GM21515 (cell line): ENCODE measurements at regions not wholly inside any gene's neighbourhood (a gene's known extent, or its start where the extent isn't known, plus 50 kb on each side); places are given as distances from the start of the nearest gene placed in this dataset.
"Not testable (repeated sequence)": the region's sequence is repeated elsewhere in the genome, so short reads cannot be mapped to it uniquely, and the experiment has no call there.

Source experiments
- ATAC-seq: cut with Tn5 transposase; IDR thresholded peaks from one replicate; pipeline ENCODE4 v1.9.1; 2021; ENCODE audit not compliant: unreplicated experiment

GRCh38 chr14:106062502-106063272 lies 536.3 kb downstream of the TMEM121 start:
- ATAC-seq = no peak

GRCh38 chr14:106067935-106068334 lies 541.6 kb downstream of the TMEM121 start:
- ATAC-seq = no peak

GRCh38 chr14:106069804-106070625 lies 543.6 kb downstream of the TMEM121 start:
- no peak for ATAC-seq

- no peak for ATAC-seq
Observed at GRCh38 chr14:106080922-106081321, 554.5 kb downstream of the TMEM121 start.

- not testable (repeated sequence) for ATAC-seq
Observed at GRCh38 chr14:106081721-106082120, 555.3 kb downstream of the TMEM121 start.

- no peak for ATAC-seq
Observed at GRCh38 chr14:106083082-106083481, 556.7 kb downstream of the TMEM121 start.

GRCh38 chr14:106087837-106088236 lies 561.5 kb downstream of the TMEM121 start:
- ATAC-seq = no peak

- ATAC-seq = not testable (repeated sequence)
Observed at GRCh38 chr14:106088860-106089259, 562.5 kb downstream of the TMEM121 start.

GRCh38 chr14:106094654-106095189 lies 568.3 kb downstream of the TMEM121 start:
- ATAC-seq = no peak

- ATAC-seq = no peak
Observed at GRCh38 chr14:106107703-106108102, 581.3 kb downstream of the TMEM121 start.

- no peak for ATAC-seq
Observed at GRCh38 chr14:106109337-106109736, 583.0 kb downstream of the TMEM121 start.

- ATAC-seq = no peak
Observed at GRCh38 chr14:106115401-106115800, 589.0 kb downstream of the TMEM121 start.

GRCh38 chr14:106116339-106116930 lies 590.1 kb downstream of the TMEM121 start:
- ATAC-seq = not testable (repeated sequence)

- ATAC-seq = no peak
Observed at GRCh38 chr14:106120101-106120500, 593.7 kb downstream of the TMEM121 start.

GRCh38 chr14:106129274-106129673 lies 602.9 kb downstream of the TMEM121 start:
- ATAC-seq = no peak

- ATAC-seq = not testable (repeated sequence)
Observed at GRCh38 chr14:106129904-106130661, 603.7 kb downstream of the TMEM121 start.

GRCh38 chr14:106133126-106133525 lies 606.7 kb downstream of the TMEM121 start:
- not testable (repeated sequence) for ATAC-seq

- ATAC-seq = no peak
Observed at GRCh38 chr14:106134886-106135285, 608.5 kb downstream of the TMEM121 start.

GRCh38 chr14:106141242-106142220 lies 615.1 kb downstream of the TMEM121 start:
- ATAC-seq = no peak
